Thyroid gland (tissue), 4 donors: ENCODE measurements at regions not wholly inside any gene's neighbourhood (a gene's known extent, or its start where the extent isn't known, plus 50 kb on each side); places are given as distances from the start of the nearest gene placed in this dataset.

Experiments used
- POLR2A ChIP-seq, 2 donors: fragments of 450-650 bp; IDR thresholded peaks; one replicate each; pipeline ENCODE4 v1.6.1; 2017; ENCODE audit warnings: antibody characterized with exemption in 2 of 2, mild to moderate bottlenecking in 2 of 2, moderate library complexity in 1 of 2
- TF ChIP-seq, protein P1 (sequence below), 6 experiments: fragments of 200-600 bp in 3 of 6; fragments of 450-650 bp in 3 of 6; sonication (generic) in 3 of 6; IDR thresholded peaks; one replicate each; pipeline ENCODE4 v1.5.1; 2016 to 2019; ENCODE audit warnings: antibody characterized with exemption in 6 of 6, mild to moderate bottlenecking in 2 of 6, inconsistent platforms in 1 of 6, moderate library complexity in 1 of 6

DNA sequence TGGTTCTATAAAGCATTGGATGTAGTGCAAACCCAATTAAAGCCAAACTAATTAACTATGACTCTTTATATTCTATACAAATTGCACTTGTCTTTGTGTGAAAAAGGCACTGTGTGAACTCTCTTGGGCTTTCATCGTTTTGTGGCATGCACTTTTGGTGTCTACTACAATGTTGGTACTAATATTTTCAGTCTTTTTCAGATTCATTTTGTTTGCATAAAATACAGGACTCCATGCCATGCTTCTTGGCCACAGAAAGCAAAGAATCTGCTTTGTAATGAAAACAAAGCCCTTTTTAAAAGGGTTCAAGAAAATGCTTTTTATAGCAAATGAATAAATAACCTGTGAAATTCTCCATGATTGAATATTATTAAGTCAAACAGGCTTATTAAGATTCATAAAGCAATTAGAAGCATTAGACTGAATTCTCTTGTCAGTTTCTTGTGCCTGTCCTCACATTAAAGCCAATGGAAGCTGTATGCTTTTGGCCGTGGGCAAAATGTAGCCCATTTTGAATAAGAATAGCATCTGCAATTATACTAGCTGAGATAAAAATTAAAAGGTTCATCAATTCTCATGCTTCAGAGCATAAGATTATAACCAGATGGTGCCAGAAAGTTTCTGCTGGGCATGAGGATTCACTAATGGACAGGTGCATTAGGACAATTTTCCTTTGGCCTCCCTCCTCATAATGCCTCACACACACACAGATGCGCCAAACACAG is 1665.2 kb downstream of the SUCLG1 start:
- TF ChIP-seq, protein P1, sequence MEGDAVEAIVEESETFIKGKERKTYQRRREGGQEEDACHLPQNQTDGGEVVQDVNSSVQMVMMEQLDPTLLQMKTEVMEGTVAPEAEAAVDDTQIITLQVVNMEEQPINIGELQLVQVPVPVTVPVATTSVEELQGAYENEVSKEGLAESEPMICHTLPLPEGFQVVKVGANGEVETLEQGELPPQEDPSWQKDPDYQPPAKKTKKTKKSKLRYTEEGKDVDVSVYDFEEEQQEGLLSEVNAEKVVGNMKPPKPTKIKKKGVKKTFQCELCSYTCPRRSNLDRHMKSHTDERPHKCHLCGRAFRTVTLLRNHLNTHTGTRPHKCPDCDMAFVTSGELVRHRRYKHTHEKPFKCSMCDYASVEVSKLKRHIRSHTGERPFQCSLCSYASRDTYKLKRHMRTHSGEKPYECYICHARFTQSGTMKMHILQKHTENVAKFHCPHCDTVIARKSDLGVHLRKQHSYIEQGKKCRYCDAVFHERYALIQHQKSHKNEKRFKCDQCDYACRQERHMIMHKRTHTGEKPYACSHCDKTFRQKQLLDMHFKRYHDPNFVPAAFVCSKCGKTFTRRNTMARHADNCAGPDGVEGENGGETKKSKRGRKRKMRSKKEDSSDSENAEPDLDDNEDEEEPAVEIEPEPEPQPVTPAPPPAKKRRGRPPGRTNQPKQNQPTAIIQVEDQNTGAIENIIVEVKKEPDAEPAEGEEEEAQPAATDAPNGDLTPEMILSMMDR (IDR thresholded peaks at IDR 0.05): no peak
- TF ChIP-seq POLR2A (IDR thresholded peaks at IDR 0.05): no peak
